HepG2 (cell line): ENCODE measurements at regions not wholly inside any gene's neighbourhood (a gene's known extent, or its start where the extent isn't known, plus 50 kb on each side); places are given as distances from the start of the nearest gene placed in this dataset.

Source experiments
- ATF7 ChIP-seq, 2 experiments: fragments of 450-650 bp in 1 of 2; sonication (generic) in 1 of 2; formaldehyde crosslinking in 1 of 2; IDR thresholded peaks; 2 replicates each; pipeline versions ENCODE4 v1.4.0 to v1.6.1; 2016 to 2020; ENCODE audit warnings: antibody characterized with exemption in 1 of 2, mild to moderate bottlenecking in 1 of 2, missing genetic modification reagents in 1 of 2
- CREB1 ChIP-seq, 2 experiments: fragments of 450-650 bp in 1 of 2; IDR thresholded peaks; 2 replicates each; pipeline ENCODE4 v1.6.1; 2016 to 2017; ENCODE audit warnings: control low read depth in 1 of 2, mild to moderate bottlenecking in 1 of 2, missing compliant biosample characterization in 1 of 2, missing genetic modification characterization in 1 of 2
- ELF3 ChIP-seq: IDR thresholded peaks from 2 replicates; pipeline ENCODE4 v1.6.1; 2016; ENCODE audit warnings: missing genetic modification reagents, missing compliant biosample characterization
- KAT2B ChIP-seq: fragments of 150-350 bp; IDR thresholded peaks from 2 replicates; pipeline ENCODE4 v1.6.1; 2014; ENCODE audit warnings: low read depth, low read length, borderline replicate concordance
- KDM2A ChIP-seq: sonication (generic); formaldehyde crosslinking; IDR thresholded peaks from 2 replicates; pipeline ENCODE4 v1.4.0; 2020; ENCODE audit warnings: low read depth, missing genetic modification reagents, borderline replicate concordance
- LCORL ChIP-seq, 2 experiments: fragments of 450-650 bp in 1 of 2; sonication (generic) in 1 of 2; formaldehyde crosslinking in 1 of 2; IDR thresholded peaks; 2 replicates each; pipeline versions ENCODE4 v1.5.0 to v1.6.1; 2017 to 2020; ENCODE audit warnings: antibody characterized with exemption in 1 of 2, missing genetic modification reagents in 1 of 2
- MEF2D ChIP-seq: sonication (generic); formaldehyde crosslinking; IDR thresholded peaks from 2 replicates; pipeline ENCODE4 v1.5.1; 2020; ENCODE audit warnings: mild to moderate bottlenecking, missing genetic modification reagents
- NR2F6 ChIP-seq, 2 experiments: IDR thresholded peaks; 2 replicates each; pipeline ENCODE4 v1.6.1; 2016; ENCODE audit warnings: antibody characterized with exemption in 1 of 2, mild to moderate bottlenecking in 1 of 2
- RAD21 ChIP-seq: fragments of 450-650 bp; formaldehyde crosslinking; IDR thresholded peaks from 2 replicates; pipeline ENCODE4 v1.5.0; 2020; ENCODE audit warnings: mild to moderate bottlenecking
- SP4 ChIP-seq: sonication (generic); formaldehyde crosslinking; IDR thresholded peaks from 2 replicates; pipeline ENCODE4 v1.8.1; 2023; ENCODE audit warnings: mild to moderate bottlenecking, missing genetic modification reagents
- TOE1 ChIP-seq: sonication (generic); formaldehyde crosslinking; IDR thresholded peaks from 2 replicates; pipeline ENCODE4 v1.4.0; 2020; ENCODE audit warnings: mild to moderate bottlenecking, missing genetic modification reagents
- YEATS2 ChIP-seq: sonication (generic); formaldehyde crosslinking; IDR thresholded peaks from 2 replicates; pipeline ENCODE4 v1.4.0; 2020; ENCODE audit warnings: missing genetic modification reagents, borderline replicate concordance
- ZFP36L1 ChIP-seq: sonication (generic); formaldehyde crosslinking; IDR thresholded peaks from 2 replicates; pipeline ENCODE4 v1.8.0; 2022; ENCODE audit warnings: mild to moderate bottlenecking, missing genetic modification reagents, moderate library complexity
- ZNF609 ChIP-seq: sonication (generic); formaldehyde crosslinking; IDR thresholded peaks from 2 replicates; pipeline ENCODE4 v1.4.0; 2020; ENCODE audit warnings: mild to moderate bottlenecking, missing genetic modification reagents, borderline replicate concordance
- ZNF710 ChIP-seq: sonication (generic); formaldehyde crosslinking; IDR thresholded peaks from 2 replicates; pipeline ENCODE4 v1.5.0; 2020; ENCODE audit warnings: mild to moderate bottlenecking, missing genetic modification reagents, borderline replicate concordance
- TF ChIP-seq, protein P1 (sequence below): IDR thresholded peaks from 2 replicates; pipeline ENCODE4 v1.6.1; 2016
- TF ChIP-seq, protein P2 (sequence below): IDR thresholded peaks from 2 replicates; pipeline ENCODE4 v1.6.1; 2016; ENCODE audit warnings: missing genetic modification reagents, missing compliant biosample characterization

DNA sequence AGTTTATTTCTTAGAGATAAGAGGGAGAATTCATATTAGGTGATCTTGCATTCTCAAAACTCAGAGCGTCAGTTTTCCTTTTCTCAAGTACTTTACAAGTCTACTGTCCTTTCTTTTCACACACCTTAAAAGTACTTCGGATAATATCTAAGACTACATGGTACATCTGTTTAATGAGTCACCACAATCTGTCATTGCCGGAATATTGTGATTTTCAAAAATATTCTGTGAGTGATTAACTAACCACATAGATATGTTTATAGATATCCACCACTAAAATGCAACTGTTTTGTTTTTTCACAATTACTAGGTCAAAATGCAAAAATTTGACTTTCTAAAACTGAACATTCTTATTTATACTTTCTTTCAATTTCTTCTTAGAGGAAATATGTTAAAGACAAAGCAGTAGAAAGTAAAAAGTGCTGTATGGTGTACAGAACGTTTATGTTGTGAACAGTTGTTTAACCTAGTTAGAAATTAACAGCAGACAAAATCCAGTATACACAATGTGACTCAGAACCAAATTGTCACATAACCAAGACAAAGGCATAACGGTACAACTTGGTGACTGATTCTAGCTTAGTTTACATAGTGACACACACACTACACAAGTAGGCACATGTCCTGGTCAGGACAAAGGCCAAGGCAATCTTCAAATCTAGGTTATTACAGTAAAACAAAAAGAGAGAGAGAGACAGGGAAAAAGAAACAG, 482.9 kb downstream of the NAF1 start (continued):
- 0 out of 2 replicates have a peak, but pooled peaks have one; percentile 30 for TF ChIP-seq ZNF609
- TF ChIP-seq ATF7 (IDR thresholded peaks at IDR 0.05) = peak; percentile 31; the same call in 1 of the 2 replicates
- TF ChIP-seq ATF7 (CRISPR knock-in tag; IDR thresholded peaks at IDR 0.05) = no peak
- TF ChIP-seq ELF3 (CRISPR knock-in tag) = peak; percentile 67
- peak; percentile 96 for TF ChIP-seq ZNF710 (CRISPR knock-in tag)
- 0 out of 2 replicates have a peak, but pooled peaks have one; percentile 36 for TF ChIP-seq ZFP36L1
- TF ChIP-seq TOE1 (CRISPR knock-in tag) = no peak
- TF ChIP-seq, protein P1, sequence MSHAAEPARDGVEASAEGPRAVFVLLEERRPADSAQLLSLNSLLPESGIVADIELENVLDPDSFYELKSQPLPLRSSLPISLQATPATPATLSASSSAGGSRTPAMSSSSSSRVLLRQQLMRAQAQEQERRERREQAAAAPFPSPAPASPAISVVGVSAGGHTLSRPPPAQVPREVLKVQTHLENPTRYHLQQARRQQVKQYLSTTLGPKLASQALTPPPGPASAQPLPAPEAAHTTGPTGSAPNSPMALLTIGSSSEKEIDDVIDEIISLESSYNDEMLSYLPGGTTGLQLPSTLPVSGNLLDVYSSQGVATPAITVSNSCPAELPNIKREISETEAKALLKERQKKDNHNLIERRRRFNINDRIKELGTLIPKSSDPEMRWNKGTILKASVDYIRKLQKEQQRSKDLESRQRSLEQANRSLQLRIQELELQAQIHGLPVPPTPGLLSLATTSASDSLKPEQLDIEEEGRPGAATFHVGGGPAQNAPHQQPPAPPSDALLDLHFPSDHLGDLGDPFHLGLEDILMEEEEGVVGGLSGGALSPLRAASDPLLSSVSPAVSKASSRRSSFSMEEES (CRISPR knock-in tag) = peak; percentile 66; the same call in 1 of the 2 replicates
- TF ChIP-seq MEF2D (CRISPR knock-in tag) = no peak
- TF ChIP-seq LCORL (IDR thresholded peaks at IDR 0.05) = peak; percentile 57; the same call in 1 of the 2 replicates
- no peak for TF ChIP-seq LCORL (CRISPR knock-in tag; IDR thresholded peaks at IDR 0.05)
- TF ChIP-seq YEATS2 = no peak
- no peak for TF ChIP-seq SP4 (CRISPR knock-in tag)
- TF ChIP-seq, protein P2, sequence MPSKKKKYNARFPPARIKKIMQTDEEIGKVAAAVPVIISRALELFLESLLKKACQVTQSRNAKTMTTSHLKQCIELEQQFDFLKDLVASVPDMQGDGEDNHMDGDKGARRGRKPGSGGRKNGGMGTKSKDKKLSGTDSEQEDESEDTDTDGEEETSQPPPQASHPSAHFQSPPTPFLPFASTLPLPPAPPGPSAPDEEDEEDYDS (CRISPR knock-in tag) = 0 out of 2 replicates have a peak, but pooled peaks have one; percentile 18
- peak; percentile 50; the same call in 1 of the 2 replicates for TF ChIP-seq NR2F6 (IDR thresholded peaks at IDR 0.05)
- TF ChIP-seq NR2F6 (CRISPR knock-in tag; IDR thresholded peaks at IDR 0.05) = peak; percentile 59; the same call in 1 of the 2 replicates
- TF ChIP-seq CREB1 (IDR thresholded peaks at IDR 0.05) = peak; percentile 72
- peak; percentile 68 for TF ChIP-seq CREB1 (CRISPR knock-in tag; IDR thresholded peaks at IDR 0.05)
- no peak for TF ChIP-seq RAD21 (CRISPR knock-in tag)
- no peak for TF ChIP-seq KAT2B
- TF ChIP-seq KDM2A = no peak
